GM21423 (cell line): ENCODE measurements at regions not wholly inside any gene's neighbourhood (a gene's known extent, or its start where the extent isn't known, plus 50 kb on each side); places are given as distances from the start of the nearest gene placed in this dataset.

Source experiments
- ATAC-seq: cut with Tn5 transposase; IDR thresholded peaks from one replicate; pipeline ENCODE4 v1.9.1; 2021; ENCODE audit warnings: mild to moderate bottlenecking, moderate library complexity; ENCODE audit not compliant: unreplicated experiment

GRCh38 chr6:40946738-40947301 is 92.2 kb downstream of the UNC5CL start:
- ATAC-seq: no peak

DNA sequence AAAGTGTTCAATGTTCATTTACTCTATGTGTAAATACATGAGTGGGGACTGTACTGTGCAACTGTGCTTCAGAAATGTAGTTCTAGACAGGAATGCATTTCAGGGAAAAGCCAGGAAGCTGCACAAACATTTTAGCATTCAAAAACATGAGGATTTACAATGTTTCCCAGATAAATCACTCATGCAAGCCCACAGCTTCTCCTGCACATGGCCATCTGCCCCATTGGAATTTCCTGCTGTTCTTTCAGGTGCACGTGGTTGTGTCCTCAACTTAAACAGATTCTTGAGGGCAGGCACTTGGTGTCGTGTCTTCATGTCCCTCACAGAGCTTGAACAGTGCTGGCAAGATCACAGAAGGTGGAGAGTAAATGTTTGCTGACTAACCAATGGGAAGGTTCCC is 101.5 kb downstream of the UNC5CL start:
- no peak for ATAC-seq

GRCh38 chr6:40936818-40937251 is 102.2 kb downstream of the UNC5CL start:
- no peak for ATAC-seq

- ATAC-seq: no peak
Observed at GRCh38 chr6:40933864-40934263, 105.2 kb downstream of the UNC5CL start.

DNA sequence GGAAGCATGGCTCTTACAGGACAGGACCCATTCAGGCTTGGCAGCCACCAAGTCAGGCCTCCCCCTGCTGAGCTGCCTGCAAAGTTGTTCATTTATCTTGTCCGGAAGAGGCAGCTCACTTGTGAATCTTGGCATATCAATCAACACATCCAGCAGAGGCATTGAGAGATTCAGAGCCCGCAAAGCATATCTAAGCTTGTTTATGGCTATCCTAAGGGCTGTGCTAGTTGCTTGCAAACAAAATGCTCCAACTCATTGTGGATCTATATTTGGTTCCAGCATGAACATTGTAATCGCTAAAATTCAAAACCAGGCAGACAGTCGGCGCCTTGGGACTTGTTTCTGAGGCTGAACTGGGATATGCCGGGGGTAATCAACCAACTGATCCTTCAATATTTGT is 106.1 kb downstream of the UNC5CL start:
- no peak for ATAC-seq

DNA sequence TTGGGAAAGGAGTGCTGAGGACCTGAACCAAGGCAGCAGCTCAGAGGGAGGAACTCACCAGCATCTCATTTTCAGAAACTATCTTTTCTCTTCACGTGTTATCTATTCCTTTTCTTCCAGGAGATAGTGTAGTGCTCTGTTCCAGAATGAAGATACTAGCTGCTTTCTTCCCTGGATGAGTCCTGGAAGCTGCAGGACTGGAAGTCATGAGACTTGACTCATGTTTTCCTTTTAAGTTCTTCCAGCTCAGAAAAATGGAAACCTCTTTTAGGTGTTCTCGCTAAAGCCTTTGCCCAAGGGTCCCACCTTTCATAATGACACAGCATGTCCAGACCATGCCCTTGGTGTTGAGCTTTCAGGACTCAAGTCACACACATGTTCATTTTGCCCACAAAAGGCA is 106.7 kb downstream of the UNC5CL start:
- ATAC-seq: no peak

- ATAC-seq: no peak
Observed at GRCh38 chr6:40931931-40932330, 107.1 kb downstream of the UNC5CL start.

- ATAC-seq: no peak
Observed at GRCh38 chr6:40930555-40930954, 108.5 kb downstream of the UNC5CL start.

DNA sequence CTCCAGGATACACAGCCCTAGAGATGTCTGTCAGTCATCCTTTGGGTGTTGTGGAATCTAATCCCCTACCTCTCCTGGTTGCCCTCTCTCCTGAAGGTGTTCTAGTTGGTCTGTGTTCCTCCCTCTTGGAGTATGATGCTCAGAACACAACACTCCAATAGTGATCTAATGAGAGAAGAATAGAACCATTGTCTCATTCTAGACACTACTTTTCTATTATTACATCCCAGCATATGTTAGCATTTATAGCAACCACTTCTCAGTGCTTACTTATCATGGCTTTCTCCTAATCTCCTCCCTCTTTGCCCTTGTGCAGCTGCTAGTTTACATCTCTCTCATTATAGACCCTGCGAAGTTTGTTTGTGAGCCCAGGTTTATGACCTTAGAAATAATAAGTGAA is 109.0 kb downstream of the UNC5CL start:
- ATAC-seq: no peak

DNA sequence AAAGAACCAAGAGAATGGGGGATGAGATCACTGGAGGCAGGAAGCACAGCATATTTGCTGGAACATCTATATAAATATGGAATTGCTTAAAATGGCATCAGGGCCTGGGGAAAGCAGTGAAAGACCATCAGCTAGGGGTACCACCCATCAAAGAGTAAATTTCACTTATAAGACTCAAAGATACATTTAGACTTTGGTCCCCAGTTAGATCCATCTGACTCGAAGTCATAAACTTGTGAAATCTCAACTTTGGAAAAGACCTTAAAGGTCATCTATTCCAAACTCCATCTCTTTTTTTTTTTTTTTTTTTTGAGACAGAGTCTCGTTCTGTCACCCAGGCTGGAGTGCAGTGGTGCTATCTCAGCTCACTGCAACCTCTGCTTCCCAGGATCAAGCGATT is 109.8 kb downstream of the UNC5CL start:
- ATAC-seq: no peak

DNA sequence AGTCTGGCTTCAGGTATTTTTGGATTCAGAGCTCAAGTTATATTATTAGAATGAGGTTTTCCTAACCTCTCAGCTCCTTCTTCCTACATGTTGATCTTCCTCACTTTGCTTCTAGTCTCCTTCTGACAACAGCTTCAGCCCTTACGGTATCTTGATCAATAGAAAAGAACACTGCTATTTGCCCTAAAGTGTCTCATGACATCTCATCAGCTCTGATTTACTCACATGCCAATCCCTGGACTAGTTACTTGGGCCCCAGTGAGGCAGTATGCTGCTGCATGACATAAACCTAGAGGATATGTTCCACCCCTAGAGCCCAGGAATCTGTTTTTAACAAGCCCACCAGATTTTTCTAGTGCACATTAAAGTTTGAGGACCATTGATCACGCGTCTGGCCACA is 110.3 kb downstream of the UNC5CL start:
- no peak for ATAC-seq

DNA sequence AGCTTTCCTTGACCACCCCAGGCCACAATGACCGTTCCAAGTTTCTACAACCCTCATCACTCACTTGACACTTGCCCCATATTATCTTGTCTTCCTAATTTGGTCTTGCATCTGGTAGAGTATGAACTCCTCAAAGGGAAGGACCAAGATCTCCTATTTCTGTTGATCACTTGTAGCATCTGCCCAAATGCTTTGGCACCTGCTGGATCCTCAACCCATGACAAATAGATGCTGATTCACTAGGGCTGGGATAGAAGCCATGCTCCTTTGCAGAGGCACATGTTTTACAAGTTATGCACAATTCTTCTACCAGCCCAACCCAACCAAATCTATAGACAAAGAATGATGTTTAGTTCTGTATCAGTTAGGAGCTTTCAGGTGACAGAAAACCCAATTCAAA is 110.7 kb downstream of the UNC5CL start:
- ATAC-seq: no peak

GRCh38 chr6:40925341-40925740 is 113.7 kb downstream of the UNC5CL start:
- no peak for ATAC-seq

DNA sequence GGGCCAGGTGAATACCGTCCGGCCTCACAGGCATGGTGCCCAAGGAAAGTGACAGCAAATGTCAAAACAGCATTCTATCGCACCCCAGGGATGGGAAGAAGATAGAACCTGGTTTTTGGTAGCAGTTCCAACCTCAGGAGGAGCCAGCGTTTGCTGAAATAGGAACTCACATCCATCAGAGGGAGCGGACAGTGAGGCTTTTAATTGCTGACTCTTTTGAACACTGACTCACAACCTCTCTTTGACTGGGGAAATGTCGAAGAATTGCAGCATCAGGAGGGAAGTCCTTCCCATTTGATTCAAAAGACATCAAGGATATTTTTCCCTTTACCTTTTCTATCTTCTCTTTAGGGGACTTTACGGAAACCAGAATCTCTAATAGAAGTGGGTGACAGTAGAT is 114.2 kb downstream of the UNC5CL start:
- ATAC-seq: no peak

- ATAC-seq: no peak
Observed at GRCh38 chr6:40923880-40924279, 115.1 kb downstream of the UNC5CL start.

DNA sequence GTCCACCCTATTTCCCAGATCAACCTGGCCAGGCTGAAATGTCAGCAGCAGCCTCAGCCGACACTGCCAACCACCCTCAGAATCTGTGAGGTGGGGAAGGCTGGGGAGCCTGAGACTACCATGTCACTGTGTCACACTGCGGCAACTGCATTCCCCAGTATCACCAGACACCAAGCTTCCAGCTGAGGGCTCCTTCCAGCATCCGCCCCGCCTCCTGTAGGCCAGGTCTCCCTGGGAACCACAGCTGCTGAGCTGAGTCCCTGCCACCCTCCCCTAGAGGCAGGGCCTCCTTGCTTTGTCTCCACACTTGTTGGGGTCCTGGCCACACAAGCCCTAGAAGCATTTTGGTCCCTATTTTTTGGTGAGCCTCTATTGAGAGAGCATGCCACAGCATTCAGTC is 115.7 kb downstream of the UNC5CL start:
- ATAC-seq: no peak

DNA sequence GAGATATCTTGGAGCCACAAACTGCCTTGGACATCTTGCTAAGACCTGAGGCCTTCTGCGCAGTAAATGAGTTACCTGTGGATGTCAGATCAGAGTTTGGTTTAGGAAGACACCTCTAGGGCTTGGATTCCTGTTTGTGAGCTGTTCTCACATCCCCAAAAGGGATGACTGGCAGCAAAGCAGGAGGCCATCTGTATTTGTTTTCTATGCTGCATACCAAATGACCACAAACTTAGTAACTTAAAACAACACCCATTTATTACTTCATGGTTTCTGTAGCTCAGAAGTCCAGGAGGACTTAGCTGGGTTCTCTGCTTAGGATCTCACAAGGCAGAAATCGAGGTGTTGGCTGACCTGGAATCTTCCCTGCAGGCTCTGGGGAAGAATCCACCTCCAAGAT is 116.7 kb downstream of the UNC5CL start:
- no peak for ATAC-seq

DNA sequence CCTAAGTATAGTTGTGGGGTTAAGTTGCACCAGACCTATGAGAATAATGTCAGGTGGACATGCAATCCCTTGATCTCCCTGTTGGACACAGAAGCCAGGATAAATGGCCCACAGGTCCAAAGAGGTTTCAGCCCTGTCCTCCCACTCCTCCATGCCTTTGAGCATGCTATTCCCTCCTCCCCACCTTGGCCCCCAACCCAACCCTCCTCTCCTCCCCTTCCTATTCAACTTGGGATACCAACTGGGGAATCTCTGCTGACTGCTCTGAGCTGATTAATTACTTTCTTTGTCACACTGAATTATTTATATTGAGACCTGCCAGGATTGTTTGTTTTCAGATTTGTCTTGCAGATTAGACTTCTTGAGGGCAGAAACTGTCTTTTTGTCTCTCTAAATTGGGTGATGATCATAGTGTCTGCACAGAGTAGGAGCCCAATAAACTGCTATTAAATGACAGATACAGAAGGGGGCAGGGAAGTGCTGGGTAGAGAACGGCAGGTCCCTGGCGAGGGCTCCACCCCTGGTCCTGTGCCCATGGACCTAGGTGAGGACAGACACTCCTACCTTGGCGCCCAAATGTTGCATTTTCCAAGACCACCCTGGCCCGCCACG is 120.9 kb downstream of the UNC5CL start:
- ATAC-seq: no peak

- ATAC-seq: no peak
Observed at GRCh38 chr6:40917603-40918002, 121.4 kb downstream of the UNC5CL start.

DNA sequence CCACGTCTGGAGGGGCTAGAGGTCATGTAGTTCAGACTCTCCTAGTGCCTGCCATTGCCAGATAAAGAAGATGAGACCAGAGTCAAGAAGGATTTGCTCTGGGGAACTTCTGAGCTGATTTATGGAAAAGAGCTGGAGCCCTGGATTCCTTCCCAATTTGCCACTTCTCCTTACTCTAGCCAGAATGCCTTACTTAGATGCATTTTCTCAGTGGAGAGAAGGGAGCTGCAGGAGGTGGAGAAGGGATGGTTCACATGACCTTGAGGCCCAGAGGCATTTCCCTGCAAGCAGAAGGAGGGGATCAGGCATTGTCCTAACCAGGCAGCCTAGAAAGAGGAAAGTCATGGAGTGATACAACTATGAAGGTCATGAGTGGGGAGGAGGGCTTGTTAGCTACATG is 122.2 kb downstream of the UNC5CL start:
- no peak for ATAC-seq

GRCh38 chr6:40915165-40915564 is 123.9 kb downstream of the UNC5CL start:
- ATAC-seq: no peak

- ATAC-seq: no peak
Observed at GRCh38 chr6:40914005-40914404, 125.0 kb downstream of the UNC5CL start.
